ENCODE measurements at regions not wholly inside any gene's neighbourhood (a gene's known extent, or its start where the extent isn't known, plus 50 kb on each side); places are given as distances from the start of the nearest gene placed in this dataset.

DNA sequence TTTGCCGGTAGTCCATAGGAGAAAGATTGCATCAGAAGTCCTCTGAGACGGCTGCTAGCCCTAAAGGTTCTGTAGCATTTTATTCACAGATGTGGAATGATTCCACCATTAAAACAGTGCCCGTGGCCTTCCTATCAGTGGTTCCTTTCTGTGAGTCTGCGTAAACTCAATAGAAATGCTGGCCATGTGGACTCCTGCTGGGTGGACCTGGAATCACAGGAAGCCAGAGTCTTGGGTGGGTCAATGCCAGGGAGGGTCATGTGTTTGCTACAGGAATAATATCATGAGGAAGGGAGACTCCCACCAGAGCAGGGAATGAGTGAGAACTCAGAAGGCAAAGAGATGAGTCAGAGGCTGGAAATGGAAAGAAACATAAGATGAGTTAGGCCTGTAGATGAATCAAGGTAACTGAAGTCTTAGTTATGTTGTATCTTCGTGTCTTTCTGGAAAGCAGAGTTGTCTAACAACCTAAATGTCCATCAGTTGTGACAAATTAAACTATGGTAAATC, 410.4 kb upstream of the AUTS2 start:
- TF ChIP-seq, protein P1, sequence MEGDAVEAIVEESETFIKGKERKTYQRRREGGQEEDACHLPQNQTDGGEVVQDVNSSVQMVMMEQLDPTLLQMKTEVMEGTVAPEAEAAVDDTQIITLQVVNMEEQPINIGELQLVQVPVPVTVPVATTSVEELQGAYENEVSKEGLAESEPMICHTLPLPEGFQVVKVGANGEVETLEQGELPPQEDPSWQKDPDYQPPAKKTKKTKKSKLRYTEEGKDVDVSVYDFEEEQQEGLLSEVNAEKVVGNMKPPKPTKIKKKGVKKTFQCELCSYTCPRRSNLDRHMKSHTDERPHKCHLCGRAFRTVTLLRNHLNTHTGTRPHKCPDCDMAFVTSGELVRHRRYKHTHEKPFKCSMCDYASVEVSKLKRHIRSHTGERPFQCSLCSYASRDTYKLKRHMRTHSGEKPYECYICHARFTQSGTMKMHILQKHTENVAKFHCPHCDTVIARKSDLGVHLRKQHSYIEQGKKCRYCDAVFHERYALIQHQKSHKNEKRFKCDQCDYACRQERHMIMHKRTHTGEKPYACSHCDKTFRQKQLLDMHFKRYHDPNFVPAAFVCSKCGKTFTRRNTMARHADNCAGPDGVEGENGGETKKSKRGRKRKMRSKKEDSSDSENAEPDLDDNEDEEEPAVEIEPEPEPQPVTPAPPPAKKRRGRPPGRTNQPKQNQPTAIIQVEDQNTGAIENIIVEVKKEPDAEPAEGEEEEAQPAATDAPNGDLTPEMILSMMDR (conservative IDR thresholded peaks at IDR 0.05) = no peak
- TF ChIP-seq ZFX (IDR thresholded peaks at IDR 0.05) = no peak
- no peak overlapping the region for H3K27ac ChIP-seq

DNA sequence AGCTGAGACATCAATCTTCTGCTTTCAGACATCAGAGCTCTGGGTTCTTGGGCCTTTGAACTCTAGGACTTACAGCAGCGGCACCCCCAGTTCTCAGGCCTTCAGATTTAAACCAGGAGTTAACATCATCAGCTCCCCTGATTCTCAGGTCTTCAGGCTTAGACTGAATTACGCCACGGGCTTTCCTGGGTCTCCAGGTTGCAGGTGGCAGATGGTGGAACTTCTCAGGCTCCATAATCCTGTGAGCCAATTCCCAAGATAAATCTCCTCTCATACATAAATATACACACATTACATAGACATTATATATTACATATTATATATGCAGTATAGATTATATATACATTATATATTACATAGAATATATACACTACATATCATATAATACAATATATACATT, 408.9 kb upstream of the AUTS2 start:
- TF ChIP-seq ZFX (IDR thresholded peaks at IDR 0.05) = no peak
- TF ChIP-seq, protein P1 (conservative IDR thresholded peaks at IDR 0.05) = no peak
- no peak overlapping the region for H3K27ac ChIP-seq

DNA sequence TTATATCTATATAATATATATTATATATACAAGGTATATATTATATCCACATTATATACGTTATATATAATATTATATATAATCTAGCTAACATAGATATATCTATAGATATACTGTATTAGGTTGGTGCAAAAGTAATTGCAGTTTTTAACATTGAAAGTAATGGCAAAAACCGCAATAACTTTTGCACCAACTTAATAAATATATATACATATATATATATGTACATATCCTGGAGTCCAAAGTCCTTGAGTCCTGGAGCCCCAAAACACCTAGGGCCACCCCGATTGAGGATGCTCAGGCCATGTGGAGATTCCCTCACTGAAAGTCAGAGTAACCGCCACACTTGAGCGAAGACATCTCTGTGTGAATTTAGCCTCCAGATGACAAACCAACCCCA, 408.2 kb upstream of the AUTS2 start:
- TF ChIP-seq, protein P1 (conservative IDR thresholded peaks at IDR 0.05) = no peak
- no peak for TF ChIP-seq ZFX (IDR thresholded peaks at IDR 0.05)
- no peak overlapping the region for H3K27ac ChIP-seq

DNA sequence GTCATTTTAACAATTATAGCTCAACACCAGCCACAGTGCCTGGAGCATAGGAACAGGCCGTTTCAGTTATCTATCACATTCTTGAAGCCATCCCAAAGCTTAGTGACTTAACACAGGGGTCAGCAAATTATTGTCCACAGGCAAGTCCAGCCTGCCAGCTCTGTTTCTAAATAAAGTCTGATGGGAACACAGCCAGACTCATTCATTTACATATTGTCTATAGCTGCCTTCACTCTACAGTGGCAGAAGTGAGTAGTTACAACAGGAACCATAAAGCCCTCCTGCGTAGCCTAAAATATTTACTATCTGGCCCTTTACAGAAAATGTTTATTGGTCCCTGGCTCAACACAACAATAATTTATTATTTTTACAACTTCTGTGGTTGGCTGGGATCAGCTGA, 407.5 kb upstream of the AUTS2 start:
- no peak for TF ChIP-seq ZFX (IDR thresholded peaks at IDR 0.05)
- TF ChIP-seq, protein P1 (conservative IDR thresholded peaks at IDR 0.05) = no peak
- no peak overlapping the region for H3K27ac ChIP-seq

DNA sequence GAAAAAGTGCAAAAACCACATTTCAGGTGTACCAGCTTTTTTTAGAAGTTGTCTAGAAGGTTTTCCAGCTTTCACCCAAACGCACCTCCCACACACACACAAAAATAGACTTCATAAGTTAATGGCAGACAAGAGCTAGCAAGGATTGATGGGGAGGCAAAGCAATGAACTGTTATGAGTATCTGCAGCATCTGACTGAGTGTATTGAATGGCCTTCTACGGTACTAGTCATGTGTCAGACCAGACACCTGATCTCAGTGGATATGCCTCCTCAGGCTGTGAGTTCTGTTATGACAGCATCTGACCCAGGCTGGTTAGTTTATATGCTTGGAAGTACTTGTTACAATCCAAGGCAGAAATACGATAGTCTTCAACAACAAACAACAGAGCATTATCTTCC, 406.1 kb upstream of the AUTS2 start:
- no peak for TF ChIP-seq ZFX (IDR thresholded peaks at IDR 0.05)
- TF ChIP-seq, protein P1 (conservative IDR thresholded peaks at IDR 0.05) = no peak
- H3K27ac ChIP-seq = no peak overlapping the region

DNA sequence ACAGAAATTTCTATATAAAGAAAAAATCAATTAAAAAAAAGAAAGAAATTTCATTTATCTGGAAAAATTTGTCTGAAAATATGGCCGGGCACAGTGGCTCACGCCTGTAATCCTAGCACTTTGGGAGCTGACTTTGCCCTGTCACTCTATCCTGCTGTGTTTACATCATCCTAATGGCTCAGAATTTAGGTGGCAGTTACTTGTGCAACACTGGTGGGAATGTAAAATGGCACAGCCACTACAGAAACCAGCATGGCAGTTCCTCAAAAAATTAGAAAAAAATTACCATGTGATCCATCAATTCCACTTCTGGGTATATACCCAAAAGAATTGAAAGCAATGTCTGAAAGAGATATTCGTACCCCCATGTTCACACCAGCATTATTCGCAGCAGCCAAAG, 405.2 kb upstream of the AUTS2 start:
- no peak overlapping the region for H3K27ac ChIP-seq
- TF ChIP-seq ZFX (IDR thresholded peaks at IDR 0.05) = no peak
- TF ChIP-seq, protein P1 (conservative IDR thresholded peaks at IDR 0.05) = no peak

DNA sequence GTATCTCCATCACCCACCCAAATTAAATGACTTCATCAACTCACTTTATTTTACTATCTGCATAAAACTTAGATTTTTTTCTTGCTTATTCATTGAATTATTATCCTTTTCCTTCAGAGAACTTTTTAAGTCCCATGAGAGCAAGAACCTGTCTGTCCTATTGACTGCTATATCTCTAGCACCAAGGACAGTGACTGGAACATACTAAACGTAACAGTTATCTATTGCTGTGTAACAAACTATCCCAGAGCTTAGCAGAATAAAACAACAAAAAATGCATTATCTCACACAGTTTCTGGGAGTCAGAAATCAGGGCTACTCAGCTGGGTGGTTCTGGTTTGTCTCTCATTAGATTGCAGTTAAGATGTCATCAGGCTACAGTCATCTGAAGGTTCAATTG, 401.7 kb upstream of the AUTS2 start:
- TF ChIP-seq, protein P1 (conservative IDR thresholded peaks at IDR 0.05) = no peak
- TF ChIP-seq ZFX (IDR thresholded peaks at IDR 0.05) = no peak
- no peak overlapping the region for H3K27ac ChIP-seq

Measured in C4-2B (cell line).